RKO (cell line): ENCODE measurements at regions not wholly inside any gene's neighbourhood (a gene's known extent, or its start where the extent isn't known, plus 50 kb on each side); places are given as distances from the start of the nearest gene placed in this dataset.
A peak's percentile ranks its signal among the peaks of the same experiment; 100 is the strongest.

Source experiments
- DNase-seq: peaks from one replicate; pipeline ENCODE4 v3.0.0-alpha.2; 2016; ENCODE audit warnings: low spot score

GRCh38 chr12:108462686-108463085 is 52.4 kb upstream of the FICD start:
- DNase-seq = no peak

GRCh38 chr12:108461058-108461660 is 53.9 kb upstream of the FICD start:
- DNase-seq = no peak

- DNase-seq = no peak
Observed at GRCh38 chr12:108459149-108459548, 55.9 kb upstream of the FICD start.

GRCh38 chr12:108457734-108458361 is 57.2 kb upstream of the FICD start:
- DNase-seq = no peak

GRCh38 chr12:108457006-108457733 is 57.9 kb upstream of the FICD start:
- DNase-seq = peak; percentile 77

- no peak for DNase-seq
Observed at GRCh38 chr12:108455706-108456105, 59.4 kb upstream of the FICD start.

- no peak for DNase-seq
Observed at GRCh38 chr12:108454539-108455139, 60.4 kb upstream of the FICD start.

- no peak for DNase-seq
Observed at GRCh38 chr12:108449478-108449877, 65.6 kb upstream of the FICD start.

GRCh38 chr12:108448246-108448645 is 66.8 kb upstream of the FICD start:
- DNase-seq = no peak

- no peak for DNase-seq
Observed at GRCh38 chr12:108447168-108447832, 67.8 kb upstream of the FICD start.

GRCh38 chr12:108446766-108447165 is 68.3 kb upstream of the FICD start:
- no peak for DNase-seq

GRCh38 chr12:108442910-108443309 is 72.2 kb upstream of the FICD start:
- no peak for DNase-seq

GRCh38 chr12:108442067-108442466 is 73.0 kb upstream of the FICD start:
- DNase-seq = no peak

GRCh38 chr12:108441549-108441948 is 73.5 kb upstream of the FICD start:
- DNase-seq = no peak

- DNase-seq = no peak
Observed at GRCh38 chr12:108440736-108441135, 74.3 kb upstream of the FICD start.

GRCh38 chr12:108438667-108439066 is 76.4 kb upstream of the FICD start:
- DNase-seq = no peak

GRCh38 chr12:108432423-108433121 is 82.5 kb upstream of the FICD start:
- DNase-seq = no peak

GRCh38 chr12:108430926-108431325 is 84.2 kb upstream of the FICD start:
- no peak for DNase-seq

- DNase-seq = peak; percentile 5
Observed at GRCh38 chr12:108430245-108430644, 84.8 kb upstream of the FICD start.

- no peak for DNase-seq
Observed at GRCh38 chr12:108425238-108425795, 86.2 kb upstream of the CMKLR1 start.

GRCh38 chr12:108424816-108425215 is 85.7 kb upstream of the CMKLR1 start:
- DNase-seq = no peak

GRCh38 chr12:108424026-108424425 is 84.9 kb upstream of the CMKLR1 start:
- no peak for DNase-seq
